HG03025 (cell line): ENCODE measurements at regions not wholly inside any gene's neighbourhood (a gene's known extent, or its start where the extent isn't known, plus 50 kb on each side); places are given as distances from the start of the nearest gene placed in this dataset.

Source experiments
- ATAC-seq: cut with Tn5 transposase; IDR thresholded peaks from one replicate; pipeline ENCODE4 v1.9.1; 2021; ENCODE audit warnings: mild to moderate bottlenecking, moderate library complexity; ENCODE audit not compliant: unreplicated experiment, low FRiP score

DNA sequence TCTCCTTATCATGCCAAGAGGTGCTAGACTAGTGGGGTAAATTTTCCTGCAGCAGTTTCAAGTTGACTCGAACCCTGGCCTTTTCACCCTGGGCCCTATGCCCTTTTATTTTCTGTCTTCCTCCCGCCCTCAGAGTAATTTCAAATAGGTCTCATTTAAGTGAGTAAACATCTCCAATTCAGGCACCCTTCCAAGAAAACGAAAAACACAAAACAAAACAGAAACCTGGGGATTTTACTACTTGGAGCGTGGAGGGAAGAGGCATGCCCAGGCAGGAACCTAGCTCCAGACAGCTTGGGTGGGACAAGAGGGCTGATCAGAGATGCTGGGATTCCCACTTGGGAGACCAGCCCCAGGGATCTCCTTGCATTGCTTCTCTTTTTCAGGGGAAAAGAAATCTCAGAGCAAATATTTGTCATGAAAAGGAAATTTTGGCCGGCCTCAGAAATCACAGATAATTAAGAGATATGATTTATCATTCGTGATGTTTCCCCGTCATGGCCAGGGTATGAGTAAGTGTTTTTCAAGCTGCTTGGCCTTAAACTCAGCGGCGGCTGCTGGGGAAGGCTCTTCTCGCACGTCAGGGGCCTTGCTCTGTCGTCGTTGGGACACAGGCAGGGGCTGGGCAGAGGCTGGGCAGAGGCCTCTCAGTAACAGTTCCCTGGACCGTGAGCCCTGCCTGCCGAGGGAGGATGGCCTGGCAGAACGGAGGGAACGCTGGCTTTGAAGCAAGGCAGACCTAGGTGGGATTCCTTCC, 248.6 kb upstream of the KLF4 start:
- no peak for ATAC-seq

DNA sequence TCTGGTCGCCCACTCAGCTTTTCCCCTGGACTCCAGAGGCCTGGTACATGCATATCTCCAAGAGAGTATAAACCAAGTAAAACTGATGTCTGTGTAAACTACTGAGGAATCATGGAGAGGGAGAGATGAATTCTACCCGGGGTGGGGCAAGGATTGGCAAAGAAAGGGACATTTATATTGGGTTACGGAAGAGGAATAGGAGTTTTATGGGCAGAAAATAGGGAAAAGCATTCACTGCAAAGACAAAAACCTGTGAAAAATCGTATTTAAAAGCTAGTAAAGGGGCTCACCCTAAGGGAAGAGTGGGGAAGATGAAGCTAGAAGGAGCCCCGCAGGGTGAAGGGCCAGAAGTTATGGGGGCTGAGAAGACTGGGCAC, 248.0 kb upstream of the KLF4 start:
- ATAC-seq: no peak

DNA sequence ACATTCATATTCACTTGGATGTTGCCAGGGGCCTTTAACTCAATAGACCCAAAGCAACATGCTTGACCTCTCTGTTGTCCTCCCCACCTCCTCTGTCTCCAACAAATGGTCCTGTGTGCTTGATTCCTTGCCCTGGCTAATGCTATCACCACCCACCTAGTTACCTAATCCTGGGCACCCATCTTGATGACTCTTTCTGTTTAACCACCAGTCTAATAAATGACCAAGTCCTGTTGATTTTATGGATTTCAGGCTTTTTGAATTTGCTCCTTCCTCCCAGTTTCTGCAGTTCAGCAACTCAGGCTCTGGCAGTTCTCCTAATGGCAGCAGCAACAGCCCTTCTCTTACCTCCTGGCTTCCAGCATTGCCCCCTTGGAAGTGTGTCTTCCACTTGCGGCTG, 246.3 kb upstream of the KLF4 start:
- ATAC-seq: no peak

DNA sequence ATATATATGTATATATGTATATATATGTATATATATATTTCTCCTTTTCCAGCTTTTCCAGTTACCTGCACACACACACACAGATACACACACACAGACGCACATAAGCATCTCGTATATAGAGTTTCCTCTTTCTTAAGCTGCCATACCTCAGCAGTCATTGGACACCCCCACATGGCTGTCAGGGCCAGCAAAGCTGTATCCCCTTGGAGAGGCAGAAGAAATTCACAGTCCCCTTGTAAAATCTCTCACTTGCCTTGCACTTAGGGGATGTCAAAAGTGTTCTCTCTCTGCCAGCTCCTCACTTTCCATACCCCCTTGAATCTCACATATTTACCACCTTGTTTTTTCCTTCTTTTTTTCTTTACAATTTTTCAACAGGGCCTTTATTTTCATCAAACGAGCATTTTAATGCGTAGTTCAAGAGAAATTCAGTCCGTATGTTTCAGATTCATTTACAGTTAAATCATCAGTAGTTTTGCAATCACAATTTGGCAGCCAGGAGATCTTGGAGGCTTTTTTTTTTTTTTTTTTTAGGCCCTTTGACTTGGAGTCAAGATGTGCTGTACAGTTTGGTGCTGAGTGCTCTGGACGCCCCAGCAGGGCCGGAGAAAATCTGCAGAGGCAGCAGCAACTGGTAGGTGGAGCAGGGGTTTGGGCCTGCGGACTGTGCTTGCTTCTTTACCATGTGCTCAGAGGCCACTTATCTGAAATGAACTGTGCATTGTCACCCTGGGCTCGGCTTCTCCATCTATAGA, 244.9 kb upstream of the KLF4 start:
- no peak for ATAC-seq

DNA sequence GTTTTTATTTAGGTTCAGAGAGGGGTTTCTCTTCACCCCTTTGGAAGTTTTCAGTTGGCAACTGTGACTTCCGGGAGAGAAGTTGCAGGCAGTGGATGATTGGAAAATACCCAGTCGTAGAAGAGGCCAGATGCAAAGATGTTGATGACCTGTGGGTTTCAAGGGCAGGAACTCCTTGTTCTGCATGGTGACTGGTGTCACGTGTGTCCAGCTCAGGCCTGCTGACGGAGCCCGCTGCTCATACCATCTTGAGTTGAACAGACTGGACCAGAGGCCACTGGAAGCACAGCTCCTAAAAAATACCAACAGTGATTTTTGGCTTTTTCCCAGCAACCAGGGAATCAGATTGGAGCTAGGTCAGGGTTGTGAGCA, 243.9 kb upstream of the KLF4 start:
- ATAC-seq: no peak

DNA sequence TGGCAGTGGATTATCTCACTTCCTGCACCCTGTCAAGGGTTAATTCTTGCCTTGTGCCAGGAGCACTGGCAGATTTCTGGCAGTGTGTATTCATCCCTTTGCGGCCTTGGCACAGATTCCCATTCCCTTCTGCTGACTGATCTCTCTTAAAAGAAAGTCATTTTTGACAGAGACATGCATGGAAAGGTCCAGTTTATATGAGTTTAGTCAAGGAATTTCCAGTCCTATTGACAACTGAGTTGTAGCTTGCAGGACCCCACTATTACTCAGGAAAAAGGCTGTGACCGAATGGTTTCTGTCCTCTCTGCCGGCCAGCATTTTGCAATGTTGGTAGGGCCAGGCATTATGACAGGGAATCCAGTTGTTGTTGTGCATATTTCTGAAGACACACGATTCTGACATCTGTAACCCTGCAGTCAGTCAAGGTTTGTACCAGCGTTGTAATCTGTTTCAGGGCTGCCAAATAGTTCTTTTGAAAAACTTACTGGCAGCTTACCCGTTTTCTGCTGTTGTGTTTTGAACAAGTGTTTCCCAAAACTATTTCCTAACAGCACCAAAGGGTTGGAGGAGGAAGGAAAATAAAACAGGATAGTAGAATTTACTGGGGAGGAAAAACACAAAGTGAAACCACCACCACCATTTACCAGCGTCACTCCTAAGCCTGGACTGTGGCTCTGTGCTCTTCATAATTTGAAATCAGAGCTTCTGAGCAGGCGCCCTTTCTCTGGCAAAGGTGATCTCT, 243.4 kb upstream of the KLF4 start:
- no peak for ATAC-seq

DNA sequence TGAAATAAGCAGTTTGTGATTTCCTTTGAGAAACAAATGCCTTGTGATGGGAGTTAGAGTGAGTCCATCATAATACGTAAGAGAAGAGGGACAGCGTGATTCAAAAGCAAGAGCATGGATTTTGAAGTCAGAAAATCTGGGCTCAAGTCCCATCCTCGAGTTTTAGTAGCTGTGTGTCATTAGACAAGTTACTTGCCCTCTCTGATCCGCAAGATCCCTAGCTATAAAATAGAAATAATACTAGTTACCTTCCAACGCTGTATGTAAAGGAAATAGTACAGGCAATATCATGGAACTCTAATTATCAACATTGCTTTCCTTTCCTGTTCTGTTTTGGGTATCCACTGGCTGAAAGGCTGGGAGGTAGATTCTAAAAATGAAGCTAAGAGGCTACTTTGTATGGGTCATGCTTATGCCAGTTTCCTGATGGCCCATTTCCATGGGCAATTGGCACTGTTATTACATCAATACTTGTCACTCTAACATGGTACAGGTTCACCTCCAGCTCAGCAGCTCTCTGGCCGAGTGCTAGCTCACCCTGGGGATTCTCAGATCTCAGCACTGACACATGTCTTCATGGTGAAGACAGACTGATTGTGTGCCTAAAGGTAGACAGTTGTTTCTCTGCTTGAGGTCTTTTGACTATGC, 241.7 kb upstream of the KLF4 start:
- no peak for ATAC-seq

DNA sequence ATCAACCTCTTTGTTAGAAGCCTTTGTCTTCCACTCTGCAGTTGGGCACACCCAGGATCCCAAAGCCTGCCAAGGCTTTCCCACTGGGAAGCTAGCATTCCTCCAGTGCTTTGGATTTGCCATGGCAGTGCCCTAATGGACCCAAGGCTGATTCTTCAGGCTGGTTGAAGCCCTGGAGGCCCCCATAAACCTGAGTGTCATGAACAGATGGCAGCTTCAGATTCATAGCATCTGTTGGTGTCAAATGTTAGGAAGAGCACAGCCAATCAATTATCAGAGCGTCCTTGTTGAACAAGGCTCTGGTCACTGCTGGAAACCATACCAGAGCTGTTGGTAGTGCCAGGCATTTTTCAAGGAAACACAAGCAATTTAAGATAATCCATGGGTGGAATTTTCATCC, 241.1 kb upstream of the KLF4 start:
- ATAC-seq: no peak

DNA sequence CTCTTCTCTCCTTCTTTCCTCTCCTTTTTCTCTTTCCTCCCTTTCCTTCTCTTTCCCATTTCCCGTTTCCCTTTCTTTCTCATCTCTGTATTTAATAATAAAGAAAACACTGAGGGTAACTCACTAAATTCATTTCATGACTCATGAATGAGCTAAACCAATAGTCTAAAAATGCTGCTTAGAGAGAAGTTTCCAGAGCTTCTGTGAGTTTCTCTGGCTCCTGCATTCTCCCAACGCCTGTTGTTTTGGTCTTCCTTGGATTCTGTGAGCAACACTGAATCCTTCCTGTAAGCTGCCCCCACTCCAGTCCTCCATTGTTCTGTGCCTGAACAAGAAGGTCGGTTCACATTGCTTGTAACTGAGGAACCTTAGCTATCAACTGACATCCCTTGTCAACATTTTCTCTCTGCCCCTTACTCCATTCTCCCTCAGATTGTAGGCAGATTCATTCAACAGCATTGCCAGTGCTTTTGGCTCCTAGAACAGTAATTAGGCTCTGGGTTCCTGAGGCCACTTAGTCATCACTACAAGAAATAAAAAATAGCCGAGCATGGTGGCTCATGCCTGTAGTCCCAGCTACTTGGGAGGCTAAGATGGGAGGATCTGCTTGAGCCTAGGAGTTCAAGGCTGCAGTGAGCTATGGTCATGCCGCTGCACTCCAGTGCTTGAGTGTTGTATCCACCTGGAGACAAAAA, 237.7 kb upstream of the KLF4 start:
- no peak for ATAC-seq

DNA sequence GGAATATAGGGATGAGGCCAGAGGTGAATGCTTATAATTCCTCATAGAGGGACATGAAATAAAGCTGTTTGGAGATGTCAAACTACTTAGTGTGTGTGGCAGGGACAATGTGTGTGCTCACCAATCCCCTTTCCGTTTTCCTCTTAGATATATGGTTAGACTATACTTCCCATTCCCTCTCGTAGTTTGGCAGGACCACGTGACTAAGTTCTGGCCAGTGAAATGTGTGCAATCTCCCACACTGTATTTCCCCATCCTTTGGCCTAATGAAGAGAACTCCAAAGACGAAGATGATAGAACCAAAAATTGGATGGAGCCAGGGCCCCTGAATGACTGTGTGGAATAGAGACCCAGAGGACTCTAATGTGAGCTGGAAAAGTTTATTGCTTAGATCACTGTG, 233.4 kb upstream of the KLF4 start:
- ATAC-seq: no peak

DNA sequence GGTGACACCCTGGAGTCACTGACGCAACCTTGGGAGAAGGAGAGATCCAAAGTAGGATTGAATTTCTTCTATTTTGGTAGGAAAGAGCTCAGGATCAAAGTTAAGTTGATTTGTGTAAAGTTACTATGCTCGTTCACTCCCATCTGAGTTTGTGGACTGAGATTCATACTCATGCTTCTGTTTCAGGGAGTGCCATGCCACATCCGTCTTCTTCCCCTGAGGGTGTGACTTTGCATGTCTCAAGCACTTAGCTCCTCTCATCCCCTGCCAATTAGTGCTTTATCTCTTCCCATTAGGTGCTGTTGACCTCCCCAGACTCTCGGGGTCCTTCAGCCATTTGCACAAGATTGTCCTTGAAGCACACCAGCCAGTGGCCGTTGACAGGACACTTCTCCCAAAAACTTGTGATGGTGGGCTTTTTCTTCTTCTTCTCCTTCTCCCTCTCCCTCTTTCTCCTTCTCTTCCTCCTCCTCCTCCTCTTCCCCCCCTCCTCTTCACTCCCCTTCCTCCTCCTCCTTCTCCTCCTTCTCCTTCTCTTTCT, 232.2 kb upstream of the KLF4 start:
- no peak for ATAC-seq

DNA sequence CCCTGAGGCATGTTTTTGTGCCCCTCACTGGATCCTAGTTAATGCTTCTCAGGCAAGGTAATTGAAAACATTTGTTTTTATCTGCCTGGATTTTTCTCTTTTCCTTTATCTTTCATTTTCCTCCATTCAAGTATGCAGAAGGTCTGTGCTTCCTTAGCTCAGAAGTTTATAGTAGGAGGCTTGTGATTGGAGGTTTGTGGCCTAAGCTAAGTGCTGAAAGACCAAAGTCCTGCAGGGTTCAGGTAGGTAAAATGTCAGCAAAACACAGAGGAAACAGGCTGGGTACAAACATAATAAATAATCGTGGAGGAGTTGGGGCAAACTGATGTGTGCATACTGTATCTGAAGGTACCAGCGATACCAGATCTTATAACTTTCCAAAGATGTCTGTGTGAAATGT, 230.9 kb upstream of the KLF4 start:
- no peak for ATAC-seq

DNA sequence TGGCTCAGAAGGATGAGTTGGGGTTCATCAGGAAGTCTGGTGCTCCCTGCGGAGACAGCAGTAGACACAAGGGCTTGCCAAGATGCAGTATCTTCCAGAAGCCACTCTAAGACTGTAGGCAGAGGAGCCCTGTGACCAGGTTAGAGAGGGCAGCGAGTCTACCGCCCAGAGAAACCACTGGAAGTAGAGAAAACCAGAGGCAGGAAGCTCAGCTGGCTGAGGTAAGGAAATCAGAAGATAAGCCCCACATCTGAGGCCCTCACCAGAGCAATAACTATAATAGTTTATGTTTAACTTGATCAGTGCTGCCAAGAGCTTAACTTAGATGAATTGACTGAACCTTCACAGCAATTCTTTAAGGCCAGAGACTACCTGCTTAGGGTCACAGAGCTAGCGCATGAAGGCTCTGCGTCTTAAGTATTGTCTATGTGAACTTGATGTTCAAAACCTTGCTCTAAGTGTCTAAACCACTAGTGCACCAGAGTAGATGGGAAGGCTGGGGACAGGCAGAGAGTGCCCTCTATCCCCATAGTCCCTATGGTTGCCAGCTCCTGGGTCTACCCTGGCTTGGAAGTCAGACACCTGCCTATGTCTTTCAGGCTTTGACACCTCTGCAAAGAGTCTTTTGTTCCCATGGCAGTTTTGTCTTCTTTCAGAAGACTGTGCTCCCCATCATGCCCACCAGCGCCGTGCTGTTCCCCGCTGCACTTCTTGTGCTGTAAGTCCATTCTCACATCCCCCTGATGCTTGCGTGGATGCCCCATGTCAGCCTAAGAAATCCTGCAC, 228.2 kb upstream of the KLF4 start:
- ATAC-seq: no peak

DNA sequence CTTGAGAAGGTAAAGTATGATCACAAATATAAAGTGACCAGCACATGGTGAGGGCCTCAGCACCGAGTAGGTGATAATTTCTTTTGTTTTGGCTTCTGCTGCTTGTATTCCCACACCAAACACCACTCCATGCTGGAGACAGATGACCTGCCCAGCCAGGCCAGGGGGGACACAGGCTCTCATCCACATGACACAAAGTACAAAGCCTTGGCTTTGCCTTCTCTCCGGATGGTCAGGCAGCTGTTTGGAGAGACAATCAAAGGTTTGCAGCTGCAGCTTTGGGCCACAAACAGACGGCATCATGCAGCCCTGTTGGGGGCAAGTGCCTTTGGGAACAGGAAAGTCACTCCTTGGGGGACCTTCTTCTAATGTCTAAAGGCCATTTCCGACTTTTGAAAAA, 226.2 kb upstream of the KLF4 start:
- ATAC-seq: no peak

DNA sequence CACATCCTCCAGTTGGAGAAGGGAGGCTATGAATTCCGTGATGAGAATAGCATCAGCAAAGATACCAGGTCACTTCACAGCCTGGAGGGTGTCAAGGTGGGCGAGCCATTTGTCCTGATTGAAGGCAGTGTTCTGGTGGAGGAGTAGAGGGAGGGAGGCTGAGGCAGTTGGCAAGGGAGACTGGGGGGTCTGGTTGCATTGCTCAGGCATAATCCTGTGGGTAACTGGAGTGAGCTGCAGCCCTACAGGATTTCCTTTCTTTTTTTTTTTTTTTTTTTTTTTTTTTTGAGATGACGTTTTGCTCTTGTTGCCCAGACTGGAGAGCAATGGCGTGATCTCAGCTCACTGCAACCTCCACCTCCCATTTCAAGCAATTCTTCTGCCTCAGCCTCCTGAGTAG, 223.9 kb upstream of the KLF4 start:
- no peak for ATAC-seq

DNA sequence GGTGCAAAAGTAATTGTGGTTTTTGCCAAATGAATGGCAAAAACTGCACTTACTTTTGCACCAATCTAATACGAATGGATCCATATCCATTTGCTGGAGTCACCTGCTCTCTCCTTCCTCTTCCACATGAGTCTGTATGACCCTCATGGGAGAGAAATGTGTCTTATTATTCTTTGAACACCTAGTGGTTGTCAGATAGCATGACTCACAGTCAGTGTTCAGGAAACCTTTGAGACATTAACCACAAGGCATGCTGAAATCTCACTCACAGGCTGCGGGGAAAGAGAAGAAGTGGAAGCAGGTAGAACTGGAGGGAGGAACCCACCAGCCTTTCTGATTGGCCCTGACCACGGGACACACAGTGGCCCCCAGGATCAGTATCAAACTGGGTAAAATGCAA, 222.8 kb upstream of the KLF4 start:
- ATAC-seq: no peak

DNA sequence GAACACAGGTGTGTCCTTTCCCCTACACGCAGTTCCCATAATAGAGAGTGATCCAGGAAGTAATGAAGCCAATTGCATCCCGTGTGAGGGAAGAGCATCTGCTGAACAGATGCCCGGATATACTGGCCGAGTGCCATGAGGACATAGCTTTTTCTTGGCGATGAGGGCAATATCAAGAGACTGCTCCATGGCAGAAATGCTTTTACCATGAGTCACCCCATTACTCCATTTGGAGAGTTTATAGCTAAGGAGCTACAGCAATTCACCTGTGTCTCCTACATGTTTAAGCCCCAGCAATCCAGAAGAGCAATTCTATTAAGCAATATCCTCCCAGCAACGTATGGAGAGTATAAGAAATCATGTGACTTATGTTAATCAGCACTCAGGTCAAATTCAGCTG, 222.0 kb upstream of the KLF4 start:
- no peak for ATAC-seq

DNA sequence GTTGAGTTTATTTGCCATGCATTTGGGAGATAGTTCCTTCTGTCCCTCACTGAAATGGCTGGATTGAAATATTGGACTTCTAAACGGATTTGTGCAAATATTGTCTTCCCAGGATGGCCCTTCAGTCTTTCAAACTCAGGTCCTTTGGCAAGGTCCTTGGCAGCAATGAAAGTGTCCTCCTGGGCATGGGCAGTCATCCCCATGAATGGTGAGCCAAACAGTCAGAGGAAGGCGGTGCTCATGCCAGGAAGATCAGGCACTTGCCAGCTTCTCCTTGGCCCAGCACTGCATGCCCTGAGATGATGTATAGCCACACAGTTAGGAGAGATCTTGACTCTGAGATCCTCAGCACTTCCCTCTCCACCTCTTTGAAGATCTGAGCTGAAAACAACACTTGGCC, 221.4 kb upstream of the KLF4 start:
- ATAC-seq: no peak

DNA sequence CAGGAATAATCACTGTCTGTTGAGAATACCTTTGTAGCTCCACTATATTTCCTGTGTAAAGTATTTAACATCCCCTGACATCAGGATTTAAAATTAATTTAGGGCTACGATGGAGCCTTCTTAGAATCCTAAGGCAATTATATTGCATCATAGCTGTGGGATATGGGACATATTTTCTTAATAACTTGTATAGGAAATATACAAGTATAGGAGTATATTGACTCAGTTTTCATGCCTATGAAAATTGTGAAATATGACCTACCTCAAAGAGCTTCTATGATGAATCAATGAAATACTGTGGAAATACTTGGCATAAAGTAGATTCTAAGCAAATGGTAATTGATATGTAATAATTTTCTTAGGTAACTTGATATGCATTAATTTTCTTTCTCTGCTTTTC, 221.0 kb upstream of the KLF4 start:
- no peak for ATAC-seq

DNA sequence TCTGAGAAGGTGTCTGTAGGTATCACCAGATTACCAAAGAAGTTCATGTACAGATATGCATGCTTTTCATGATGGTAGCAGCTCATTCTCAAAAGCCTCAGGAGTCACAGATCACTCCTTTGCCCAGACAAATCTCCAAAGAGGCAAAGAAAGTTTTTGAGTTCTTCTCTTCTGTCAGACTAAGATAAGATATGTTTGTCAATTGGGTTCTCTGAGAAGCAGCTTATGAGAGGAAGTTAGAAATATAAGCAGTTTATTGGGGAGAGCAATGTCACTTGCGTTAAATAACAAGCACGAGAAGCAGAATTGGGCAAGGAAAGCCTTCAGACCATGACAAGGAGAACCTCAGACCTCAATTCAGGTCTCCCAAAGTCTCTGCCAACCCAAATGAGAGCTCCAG, 219.2 kb upstream of the KLF4 start:
- no peak for ATAC-seq
